PC-9 (cell line): ENCODE measurements at regions not wholly inside any gene's neighbourhood (a gene's known extent, or its start where the extent isn't known, plus 50 kb on each side); places are given as distances from the start of the nearest gene placed in this dataset.

Experiments
- BruUV-seq: library from RNA; stranded (reverse); fragments of 400-500 nt; replicated peaks from 2 replicates; lab custom pipeline; 2021; lab: Mats Ljungman, UMichigan
- CTCF ChIA-PET: fragments of 300-600 bp; sonication (Branson Sonifier 250); formaldehyde crosslinking; loops from one replicate; lab custom pipeline; 2022; ENCODE audit warnings: antibody characterized with exemption; lab: Charles Lee
- POLR2A ChIA-PET: fragments of 300-600 bp; sonication (Branson Sonifier 250); formaldehyde crosslinking; loops from one replicate; lab custom pipeline; 2022; ENCODE audit warnings: antibody characterized with exemption; ENCODE audit not compliant: unreplicated experiment; lab: Charles Lee
- DNase-seq, 2 experiments: peaks; one replicate each; pipeline versions ENCODE4 v3.0.0 to v3.0.0-alpha.2; 2015 to 2022; ENCODE audit warnings: mixed read lengths in 1 of 2
- H2AFZ ChIP-seq: fragments of 200-600 bp; sonication (generic); 2 replicates; pipeline ENCODE4 v1.8.1; 2017; ENCODE audit warnings: antibody characterized with exemption
- H3F3A ChIP-seq: fragments of 200-600 bp; sonication (generic); 2 replicates; pipeline ENCODE4 v1.8.1; 2017; ENCODE audit warnings: antibody characterized with exemption, mild to moderate bottlenecking, low read depth; ENCODE audit not compliant: insufficient read depth
- H3K27ac ChIP-seq: fragments of 200-600 bp; sonication (generic); 2 replicates; pipeline ENCODE4 v1.6.1; 2016; ENCODE audit warnings: mixed run types
- H3K27me3 ChIP-seq: fragments of 200-600 bp; sonication (generic); 2 replicates; pipeline ENCODE4 v1.6.1; 2016; ENCODE audit warnings: low read depth, mixed run types; ENCODE audit not compliant: insufficient read depth
- H3K36me3 ChIP-seq: fragments of 200-600 bp; sonication (generic); 2 replicates; pipeline ENCODE4 v1.6.1; 2016; ENCODE audit warnings: low read depth, mixed run types
- H3K4me1 ChIP-seq: fragments of 200-600 bp; sonication (generic); replicated peaks from 2 replicates; pipeline ENCODE4 v1.6.1; 2016; ENCODE audit warnings: mixed run types; ENCODE audit not compliant: insufficient read depth
- H3K4me2 ChIP-seq: fragments of 200-600 bp; sonication (generic); 2 replicates; pipeline ENCODE4 v1.6.1; 2017; ENCODE audit warnings: mixed run types
- H3K4me3 ChIP-seq: fragments of 200-600 bp; sonication (generic); 2 replicates; pipeline ENCODE4 v1.6.1; 2016; ENCODE audit warnings: mixed run types
- H3K79me2 ChIP-seq: fragments of 200-600 bp; sonication (generic); 2 replicates; pipeline ENCODE4 v1.6.1; 2017; ENCODE audit warnings: low read depth, mixed run types
- H3K9me2 ChIP-seq: fragments of 200-600 bp; sonication (generic); 2 replicates; pipeline ENCODE4 v1.8.1; 2017; ENCODE audit warnings: mild to moderate bottlenecking; ENCODE audit not compliant: insufficient read depth
- H3K9me3 ChIP-seq: fragments of 200-600 bp; sonication (generic); 2 replicates; pipeline ENCODE4 v1.8.1; 2016; ENCODE audit warnings: low read depth; ENCODE audit not compliant: insufficient read depth
- H4K20me1 ChIP-seq: fragments of 200-600 bp; sonication (generic); 2 replicates; pipeline ENCODE4 v1.8.1; 2017; ENCODE audit not compliant: insufficient read depth
- EZH2 ChIP-seq: fragments of 200-600 bp; sonication (generic); IDR thresholded peaks from 2 replicates; pipeline ENCODE4 v1.8.0; 2017; ENCODE audit warnings: antibody characterized with exemption, low read depth
- intact Hi-C: fragments of 100-400 bp; cut with micrococcal nuclease; formaldehyde crosslinking; loops from one replicate; pipeline ENCODE4 v1.10.0; 2022; ENCODE audit not compliant: unreplicated experiment
- TF ChIP-seq, protein P1 (sequence below): fragments of 200-600 bp; sonication (generic); conservative IDR thresholded peaks from 2 replicates; pipeline ENCODE4 v1.6.1; 2017; ENCODE audit warnings: mixed run types, antibody characterized with exemption, mild to moderate bottlenecking, moderate library complexity

DNA sequence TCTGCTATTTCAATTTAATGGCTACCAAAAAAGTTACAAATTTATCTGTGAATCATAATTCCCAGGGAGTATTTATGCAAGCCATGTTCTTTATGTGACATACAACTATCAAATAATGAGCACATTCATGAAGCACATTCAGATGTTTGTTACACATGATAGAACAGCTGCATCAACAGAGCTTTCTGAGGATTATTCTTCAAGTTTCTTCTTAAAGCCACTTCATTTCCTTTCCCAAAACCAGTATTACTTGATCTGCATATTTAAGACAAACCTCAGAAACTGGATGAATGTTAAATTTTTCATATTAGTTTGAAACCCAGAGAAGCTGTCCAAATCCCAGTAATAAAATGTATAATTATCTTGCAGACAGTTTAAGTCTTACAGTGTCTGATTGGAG lies 73.6 kb upstream of the SOX5 start:
- H3F3A ChIP-seq = no peaks in the 10 kb centered on the region
- H3K27me3 ChIP-seq = no peaks in the 10 kb centered on the region
- no peaks in the 10 kb centered on the region for H3K9me2 ChIP-seq
- no peak for TF ChIP-seq EZH2
- TF ChIP-seq, protein P1, sequence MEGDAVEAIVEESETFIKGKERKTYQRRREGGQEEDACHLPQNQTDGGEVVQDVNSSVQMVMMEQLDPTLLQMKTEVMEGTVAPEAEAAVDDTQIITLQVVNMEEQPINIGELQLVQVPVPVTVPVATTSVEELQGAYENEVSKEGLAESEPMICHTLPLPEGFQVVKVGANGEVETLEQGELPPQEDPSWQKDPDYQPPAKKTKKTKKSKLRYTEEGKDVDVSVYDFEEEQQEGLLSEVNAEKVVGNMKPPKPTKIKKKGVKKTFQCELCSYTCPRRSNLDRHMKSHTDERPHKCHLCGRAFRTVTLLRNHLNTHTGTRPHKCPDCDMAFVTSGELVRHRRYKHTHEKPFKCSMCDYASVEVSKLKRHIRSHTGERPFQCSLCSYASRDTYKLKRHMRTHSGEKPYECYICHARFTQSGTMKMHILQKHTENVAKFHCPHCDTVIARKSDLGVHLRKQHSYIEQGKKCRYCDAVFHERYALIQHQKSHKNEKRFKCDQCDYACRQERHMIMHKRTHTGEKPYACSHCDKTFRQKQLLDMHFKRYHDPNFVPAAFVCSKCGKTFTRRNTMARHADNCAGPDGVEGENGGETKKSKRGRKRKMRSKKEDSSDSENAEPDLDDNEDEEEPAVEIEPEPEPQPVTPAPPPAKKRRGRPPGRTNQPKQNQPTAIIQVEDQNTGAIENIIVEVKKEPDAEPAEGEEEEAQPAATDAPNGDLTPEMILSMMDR = no peak
- H3K4me1 ChIP-seq = no peaks in the 10 kb centered on the region
- BruUV-seq = no TSS peak
- H3K4me3 ChIP-seq = no peak overlapping the region
- H3K36me3 ChIP-seq = no peaks in the 10 kb centered on the region
- no peaks in the 10 kb centered on the region for H3K79me2 ChIP-seq
- H3K9me3 ChIP-seq = no peaks in the 10 kb centered on the region
- intact Hi-C loops = no loop called here
- POLR2A ChIA-PET = no interaction called here
- H3K4me2 ChIP-seq = no peak overlapping the region
- CTCF ChIA-PET = no interaction called here
- DNase-seq = no peak
- no peak overlapping the region for H2AFZ ChIP-seq
- no peak overlapping the region for H3K27ac ChIP-seq
- no peaks in the 10 kb centered on the region for H4K20me1 ChIP-seq

DNA sequence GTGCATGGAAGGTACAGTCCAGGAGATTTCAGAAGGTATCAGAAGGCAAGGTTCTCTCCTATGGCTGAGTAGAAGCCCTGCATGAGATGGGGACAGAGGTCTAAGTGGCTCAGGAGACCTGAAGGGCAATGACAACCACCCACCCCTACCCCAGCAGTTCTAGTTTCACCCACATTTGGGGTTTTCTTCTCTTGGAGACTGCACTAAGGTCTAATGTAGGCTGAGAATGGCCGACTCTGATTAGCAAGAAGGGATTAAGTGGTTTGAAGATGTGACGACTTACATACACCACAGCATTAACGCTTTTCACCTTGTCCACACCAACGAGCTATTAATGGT lies 71.7 kb upstream of the SOX5 start:
- no peaks in the 10 kb centered on the region for H4K20me1 ChIP-seq
- H3F3A ChIP-seq = no peaks in the 10 kb centered on the region
- intact Hi-C loops = no loop called here
- H3K36me3 ChIP-seq = no peaks in the 10 kb centered on the region
- DNase-seq = no peak
- no peak overlapping the region for H3K4me2 ChIP-seq
- ChIA-PET POLR2A (no interaction called here), CTCF (no interaction called here)
- no peaks in the 10 kb centered on the region for H3K9me3 ChIP-seq
- no peak overlapping the region for H3K4me3 ChIP-seq
- H3K27ac ChIP-seq = no peak overlapping the region
- no peak overlapping the region for H2AFZ ChIP-seq
- no peaks in the 10 kb centered on the region for H3K9me2 ChIP-seq
- no peaks in the 10 kb centered on the region for H3K4me1 ChIP-seq
- no peak for TF ChIP-seq EZH2
- TF ChIP-seq, protein P1 = no peak
- no TSS peak for BruUV-seq
- H3K79me2 ChIP-seq = no peaks in the 10 kb centered on the region
- H3K27me3 ChIP-seq = peaks cover 11% of the 10 kb centered on the region; the same call in 1 of the 2 replicates

DNA sequence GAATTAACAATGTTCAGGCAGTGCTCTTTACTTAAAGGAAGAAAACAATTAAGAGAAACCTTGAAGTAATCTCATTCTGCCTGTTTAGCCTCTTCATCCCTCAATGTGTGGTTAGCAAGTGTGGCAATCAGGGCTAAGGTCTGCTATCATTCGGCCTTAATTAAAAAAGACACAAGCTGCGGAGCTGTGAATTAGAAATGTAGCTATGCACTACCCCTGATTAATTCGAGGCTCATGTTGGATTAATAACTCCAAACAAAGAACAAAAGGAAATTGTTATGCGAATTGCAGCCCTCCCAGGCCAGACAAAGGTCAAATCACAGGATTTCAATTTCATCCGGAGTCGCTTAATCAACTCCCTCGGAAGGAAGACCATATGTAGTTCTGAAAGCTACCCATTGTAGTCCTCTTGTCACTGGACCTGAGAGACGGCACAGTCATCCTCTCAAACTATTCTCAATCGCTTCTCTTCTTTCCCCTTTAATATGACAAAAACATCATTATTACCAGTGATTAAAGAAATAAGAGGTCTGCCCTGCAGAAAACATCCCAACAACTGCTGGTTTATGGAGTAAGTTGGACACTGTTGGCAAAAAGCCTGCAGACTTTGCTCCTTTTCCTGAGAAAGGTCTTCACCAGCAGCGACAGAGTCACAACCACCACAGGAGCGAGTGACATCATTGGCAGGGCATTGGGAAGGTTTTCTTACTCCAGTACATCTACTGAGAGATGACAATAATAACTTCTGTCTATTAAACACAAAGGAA lies 71.1 kb upstream of the SOX5 start:
- ChIA-PET POLR2A (no interaction called here), CTCF (no interaction called here)
- Histone ChIP-seq H3K9me2 (no peaks in the 10 kb centered on the region), H4K20me1 (no peaks in the 10 kb centered on the region), H3K27ac (no peak overlapping the region), H3K4me2 (no peak overlapping the region), H3K9me3 (no peaks in the 10 kb centered on the region), H2AFZ (no peak overlapping the region), H3F3A (no peaks in the 10 kb centered on the region), H3K4me1 (no peaks in the 10 kb centered on the region), H3K4me3 (no peak overlapping the region), H3K36me3 (no peaks in the 10 kb centered on the region), H3K27me3 (peaks cover 15% of the 10 kb centered on the region; the same call in 1 of the 2 replicates), H3K79me2 (no peaks in the 10 kb centered on the region)
- intact Hi-C loops = no loop called here
- no TSS peak for BruUV-seq
- DNase-seq = no peak
- TF ChIP-seq, protein P1 = no peak
- TF ChIP-seq EZH2 = no peak
